Common myeloid progenitor, CD34-positive (primary cell): ENCODE measurements at regions not wholly inside any gene's neighbourhood (a gene's known extent, or its start where the extent isn't known, plus 50 kb on each side); places are given as distances from the start of the nearest gene placed in this dataset.

Source experiments
- CTCF ChIA-PET: fragments of 350-600 bp; sonication (Branson Sonifier 250); formaldehyde crosslinking; loops from one replicate; lab custom pipeline; 2021; ENCODE audit warnings: antibody characterized with exemption; lab: Charles Lee
- POLR2A ChIA-PET: fragments of 350-600 bp; sonication (Branson Sonifier 250); formaldehyde crosslinking; loops from one replicate; lab custom pipeline; 2021; ENCODE audit warnings: antibody characterized with exemption; lab: Charles Lee
- DNase-seq, 3 donors: peaks; one replicate each; pipeline versions ENCODE4 v3.0.0 to v3.0.0-alpha.2; 2013
- H3K27ac ChIP-seq, 2 experiments: 1 replicate in 1 of 2; 2 replicates in 1 of 2; pipeline ENCODE4 v1.7.0; 2013; ENCODE audit warnings: inconsistent platforms in 2 of 2, low read length in 2 of 2, mild to moderate bottlenecking in 2 of 2, low read depth in 1 of 2, moderate library complexity in 1 of 2; ENCODE audit not compliant: severe bottlenecking in 2 of 2, insufficient read depth in 1 of 2, poor library complexity in 1 of 2
- H3K27me3 ChIP-seq, 5 experiments: replicated peaks in 2 of 5; 1 replicate in 3 of 5; 2 replicates in 2 of 5; pipeline versions ENCODE4 v1.6.1 to v1.7.0; 2013; ENCODE audit warnings: low read length in 4 of 5, mild to moderate bottlenecking in 2 of 5, moderate library complexity in 2 of 5, inconsistent platforms in 1 of 5; ENCODE audit not compliant: insufficient read depth in 5 of 5, control insufficient read depth in 4 of 5
- H3K36me3 ChIP-seq, 4 experiments: 1 replicate in 2 of 4; 2 replicates in 2 of 4; pipeline versions ENCODE4 v1.6.1 to v1.7.0; 2013; ENCODE audit warnings: low read length in 3 of 4, control low read depth in 1 of 4, mild to moderate bottlenecking in 1 of 4; ENCODE audit not compliant: control insufficient read depth in 4 of 4, insufficient read depth in 4 of 4
- H3K4me1 ChIP-seq, 4 experiments: 1 replicate in 3 of 4; 2 replicates in 1 of 4; pipeline versions ENCODE4 v1.6.1 to v1.7.1; 2013; ENCODE audit warnings: low read length in 3 of 4, mild to moderate bottlenecking in 3 of 4, control low read depth in 1 of 4, inconsistent platforms in 1 of 4, moderate library complexity in 1 of 4; ENCODE audit not compliant: control insufficient read depth in 4 of 4, insufficient read depth in 4 of 4; ENCODE audit errors: control extremely low read depth in 1 of 4
- H3K4me3 ChIP-seq, 7 experiments: 1 replicate in 4 of 7; 2 replicates in 3 of 7; pipeline versions ENCODE4 v1.5.1 to v1.7.0; 2013; ENCODE audit warnings: mild to moderate bottlenecking in 7 of 7, low read length in 6 of 7, moderate library complexity in 6 of 7, inconsistent platforms in 2 of 7, low read depth in 2 of 7, control low read depth in 1 of 7; ENCODE audit not compliant: insufficient read depth in 4 of 7, control insufficient read depth in 1 of 7; ENCODE audit errors: extremely low read depth in 1 of 7
- H3K9me3 ChIP-seq, 5 experiments: 1 replicate in 4 of 5; 2 replicates in 1 of 5; pipeline versions ENCODE4 v1.6.1 to v1.7.1; 2013; ENCODE audit warnings: low read length in 4 of 5, mild to moderate bottlenecking in 2 of 5, inconsistent platforms in 1 of 5, low read depth in 1 of 5, moderate library complexity in 1 of 5; ENCODE audit not compliant: control insufficient read depth in 4 of 5, insufficient read depth in 2 of 5; ENCODE audit errors: control extremely low read depth in 1 of 5
- WGBS: methylation state at CpG from one replicate; pipeline ENCODE4 v1.1.5; 2013; ENCODE audit not compliant: insufficient coverage; 5-methylcytosine and 5-hydroxymethylcytosine counted together

- CTCF ChIA-PET = interaction anchor here (1.4 to 3.9 kb wide), 3 partner anchors 38 to 159 kb away, joined by 3 to 27 read pairs (median 4); no protein-coding TSS in a partner anchor
- Histone ChIP-seq H3K4me1 (peaks cover 0 to 3% (median 0%) of the 10 kb centered on the region in 4 experiments), H3K9me3 (no peaks in the 10 kb centered on the region), H3K27me3 (peaks cover 0 to 1% (median 0%) of the 10 kb centered on the region in 5 experiments), H3K36me3 (no peaks in the 10 kb centered on the region), H3K27ac (no peak overlapping the region), H3K4me3 (no peak overlapping the region)
- 100% methylated on average over 3 of the region's 5 CpGs for WGBS
- no peak for DNase-seq
- POLR2A ChIA-PET = interaction anchor here (0.6 kb wide), 1 partner anchor 72 kb away, joined by 3 read pairs; no protein-coding TSS in a partner anchor
Observed at GRCh38 chr5:99063737-99064136, 134.9 kb upstream of the CHD1 start.

- peaks cover 0 to 1% (median 0%) of the 10 kb centered on the region in 5 experiments for H3K27me3 ChIP-seq
- no peaks in the 10 kb centered on the region for H3K9me3 ChIP-seq
- POLR2A ChIA-PET = no interaction called here
- CTCF ChIA-PET = interaction anchor here (0.7 to 4.4 kb wide), 10 partner anchors 9 to 223 kb away, joined by 3 to 27 read pairs (median 7); no protein-coding TSS in a partner anchor
- no peak overlapping the region for H3K4me3 ChIP-seq
- DNase-seq = no peak
- WGBS = no CpG with 5 or more reads among the region's 2 CpGs
- no peaks in the 10 kb centered on the region for H3K36me3 ChIP-seq
- H3K4me1 ChIP-seq = peaks cover 0 to 3% (median 0%) of the 10 kb centered on the region in 4 experiments
- H3K27ac ChIP-seq = no peak overlapping the region
Observed at GRCh38 chr5:99061711-99062110, 132.9 kb upstream of the CHD1 start.

- no peak overlapping the region for H3K4me3 ChIP-seq
- no peak overlapping the region for H3K27ac ChIP-seq
- H3K4me1 ChIP-seq = peaks cover 0 to 3% (median 0%) of the 10 kb centered on the region in 4 experiments
- peaks cover 0 to 1% (median 0%) of the 10 kb centered on the region in 5 experiments for H3K27me3 ChIP-seq
- H3K9me3 ChIP-seq = no peaks in the 10 kb centered on the region
- DNase-seq = no peak
- WGBS = no CpG with 5 or more reads among the region's 2 CpGs
- ChIA-PET POLR2A (no interaction called here), CTCF (interaction anchor here (0.7 to 4.4 kb wide), 13 partner anchors 10 to 292 kb away, joined by 3 to 27 read pairs (median 5); no protein-coding TSS in a partner anchor)
- no peaks in the 10 kb centered on the region for H3K36me3 ChIP-seq
Observed at GRCh38 chr5:99061299-99061698, 132.5 kb upstream of the CHD1 start.

GRCh38 chr5:99060306-99061261 lies 131.8 kb upstream of the CHD1 start:
- peak; percentile 80 to 88 (median 82) for DNase-seq
- Histone ChIP-seq H3K36me3 (no peaks in the 10 kb centered on the region), H3K4me3 (no peak overlapping the region), H3K9me3 (no peaks in the 10 kb centered on the region), H3K4me1 (peaks cover 0 to 3% (median 0%) of the 10 kb centered on the region in 4 experiments), H3K27me3 (peaks cover 0 to 1% (median 0%) of the 10 kb centered on the region in 5 experiments), H3K27ac (no peak overlapping the region)
- CTCF ChIA-PET = interaction anchor here (0.7 to 4.4 kb wide), 19 partner anchors 9 to 1527 kb away, joined by 3 to 27 read pairs (median 3); no protein-coding TSS in a partner anchor
- 54% methylated on average over 6 of the region's 13 CpGs for WGBS
- POLR2A ChIA-PET = no interaction called here

- H3K27ac ChIP-seq = no peak overlapping the region
- H3K36me3 ChIP-seq = no peaks in the 10 kb centered on the region
- no peak overlapping the region for H3K4me3 ChIP-seq
- H3K9me3 ChIP-seq = no peaks in the 10 kb centered on the region
- ChIA-PET POLR2A (no interaction called here), CTCF (interaction anchor here (1.1 to 4.4 kb wide), 10 partner anchors 10 to 186 kb away, joined by 3 to 27 read pairs (median 5); no protein-coding TSS in a partner anchor)
- peaks cover 0 to 4% (median 1%) of the 10 kb centered on the region in 4 experiments for H3K4me1 ChIP-seq
- DNase-seq = no peak
- peaks cover 0 to 1% (median 0%) of the 10 kb centered on the region in 5 experiments for H3K27me3 ChIP-seq
Observed at GRCh38 chr5:99059685-99060084, 130.9 kb upstream of the CHD1 start.

GRCh38 chr5:99058466-99058865 lies 129.7 kb upstream of the CHD1 start:
- WGBS = no CpG with 5 or more reads among the region's 2 CpGs
- ChIA-PET POLR2A (no interaction called here), CTCF (interaction anchor here (1.0 to 4.4 kb wide), 7 partner anchors 8 to 154 kb away, joined by 3 to 27 read pairs (median 8); no protein-coding TSS in a partner anchor)
- Histone ChIP-seq H3K27ac (no peak overlapping the region), H3K9me3 (no peaks in the 10 kb centered on the region), H3K27me3 (peaks cover 0 to 1% (median 0%) of the 10 kb centered on the region in 5 experiments), H3K36me3 (no peaks in the 10 kb centered on the region), H3K4me1 (peaks cover 0 to 4% (median 1%) of the 10 kb centered on the region in 4 experiments), H3K4me3 (no peak overlapping the region)
- DNase-seq = no peak
